Erythroblast (primary cell): ENCODE measurements at regions not wholly inside any gene's neighbourhood (a gene's known extent, or its start where the extent isn't known, plus 50 kb on each side); places are given as distances from the start of the nearest gene placed in this dataset.

Experiments
- GATA1 ChIP-seq: IDR thresholded peaks from 2 replicates; pipeline ENCODE4 v1.6.1; 2011; ENCODE audit warnings: low read depth, mild to moderate bottlenecking, control low read depth, low read length, moderate library complexity
- POLR2A ChIP-seq: IDR thresholded peaks from 2 replicates; pipeline ENCODE4 v1.6.1; 2011; ENCODE audit warnings: mild to moderate bottlenecking, low read length

GRCh38 chr22:48068323-48068885, 1306.0 kb downstream of the TBC1D22A start:
- TF ChIP-seq POLR2A (no peak), GATA1 (no peak)
